ENCODE measurements at regions not wholly inside any gene's neighbourhood (a gene's known extent, or its start where the extent isn't known, plus 50 kb on each side); places are given as distances from the start of the nearest gene placed in this dataset.
A peak's percentile ranks its signal among the peaks of the same experiment; 100 is the strongest.

DNA sequence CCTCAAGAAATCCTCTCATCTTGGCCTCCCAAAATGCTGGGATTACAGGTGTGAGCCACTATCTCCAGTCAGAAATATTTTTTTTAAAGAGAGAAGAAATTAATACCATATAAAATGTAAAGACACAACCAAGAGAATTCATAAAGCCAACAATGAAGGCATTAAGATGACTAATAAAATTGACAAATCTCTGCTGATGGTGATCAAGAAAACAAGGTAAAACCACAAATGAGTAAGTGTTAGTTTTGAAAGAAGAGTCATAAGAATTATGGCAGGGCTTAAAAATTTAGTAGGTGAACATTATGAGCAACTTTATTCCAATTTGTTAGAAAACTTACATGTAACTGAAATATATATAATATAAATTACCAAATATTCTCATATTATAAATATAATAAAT lies 752.8 kb upstream of the CELF4 start:
- no peak for DNase-seq (ENCODE audit: low spot score)

DNA sequence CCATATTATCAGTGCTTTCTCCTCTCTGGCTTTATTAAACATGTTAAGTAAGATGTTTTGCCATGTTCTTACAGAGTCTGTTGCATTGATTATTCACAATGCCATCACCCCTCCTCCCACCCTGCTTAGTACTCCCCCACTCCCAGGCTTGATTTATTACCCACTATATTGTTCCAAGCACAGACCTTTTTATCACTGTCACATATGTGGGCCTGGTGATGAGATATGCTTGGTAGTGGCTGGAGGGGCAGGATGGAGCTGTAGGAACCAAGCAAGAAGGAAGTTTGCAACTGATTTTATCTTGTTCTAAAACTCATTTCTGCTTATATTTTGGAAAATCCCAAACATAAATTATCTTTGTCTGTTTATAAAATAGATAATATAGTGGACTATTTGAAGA lies 748.2 kb upstream of the CELF4 start:
- no peak for DNase-seq (ENCODE audit: low spot score)

DNA sequence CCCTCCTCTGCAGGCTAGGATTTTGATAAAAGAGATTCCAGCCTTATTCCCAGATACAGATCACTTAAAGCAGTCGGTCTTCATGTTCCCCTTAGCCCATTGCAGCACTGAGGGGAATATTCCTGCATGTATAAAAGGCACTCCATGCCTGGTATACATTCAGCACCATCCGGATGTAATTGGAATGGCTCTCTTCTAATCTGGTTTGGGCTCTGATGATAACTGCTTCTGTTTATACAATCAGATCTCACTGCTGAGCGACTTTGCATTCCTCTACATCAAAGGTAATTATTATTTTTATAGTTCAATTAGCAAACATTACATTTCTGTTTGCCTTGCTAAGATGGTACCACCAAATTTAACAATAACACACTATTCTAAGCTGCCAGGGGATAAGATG lies 746.9 kb upstream of the CELF4 start:
- no peak for DNase-seq (ENCODE audit: low spot score)

DNA sequence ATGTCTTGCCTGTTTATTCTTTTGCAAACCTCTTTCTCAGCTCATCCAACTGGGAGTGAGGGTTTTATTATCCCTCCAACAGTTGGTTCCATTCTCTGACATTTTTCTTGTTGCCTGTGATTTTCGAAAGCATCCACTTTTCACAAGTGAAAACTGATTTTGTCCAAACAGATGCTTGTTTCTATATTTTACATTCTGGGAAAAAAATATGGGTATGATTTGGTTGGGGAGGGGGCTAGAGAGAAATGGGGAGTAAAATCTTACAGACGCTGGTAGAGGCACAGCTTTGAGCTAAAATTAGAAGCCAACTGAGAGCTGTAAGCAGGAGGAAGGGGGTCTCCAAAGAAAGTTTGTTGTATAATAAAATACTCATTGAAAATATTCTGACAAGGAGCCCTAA lies 745.3 kb upstream of the CELF4 start:
- DNase-seq (ENCODE audit: low spot score) = no peak

DNA sequence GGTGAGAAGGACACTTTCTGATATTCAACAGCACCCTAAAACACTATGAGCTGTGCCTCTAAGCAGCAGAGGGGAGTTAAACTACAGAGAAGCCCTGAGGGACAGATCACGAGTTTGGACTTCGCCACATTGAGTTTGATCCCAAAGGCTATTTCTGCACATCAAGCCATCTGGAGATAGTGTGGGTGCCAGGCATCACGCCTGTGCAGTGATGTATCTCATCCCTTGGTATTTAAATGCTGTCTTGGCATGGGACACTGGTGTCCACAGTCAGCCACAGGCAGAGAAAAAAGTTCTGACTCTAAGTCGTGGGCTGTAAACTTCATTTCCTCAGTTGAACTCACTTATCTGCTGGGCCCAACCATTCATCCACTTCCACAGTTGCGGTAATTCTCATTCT lies 742.3 kb upstream of the CELF4 start:
- no peak for DNase-seq (ENCODE audit: low spot score)

DNA sequence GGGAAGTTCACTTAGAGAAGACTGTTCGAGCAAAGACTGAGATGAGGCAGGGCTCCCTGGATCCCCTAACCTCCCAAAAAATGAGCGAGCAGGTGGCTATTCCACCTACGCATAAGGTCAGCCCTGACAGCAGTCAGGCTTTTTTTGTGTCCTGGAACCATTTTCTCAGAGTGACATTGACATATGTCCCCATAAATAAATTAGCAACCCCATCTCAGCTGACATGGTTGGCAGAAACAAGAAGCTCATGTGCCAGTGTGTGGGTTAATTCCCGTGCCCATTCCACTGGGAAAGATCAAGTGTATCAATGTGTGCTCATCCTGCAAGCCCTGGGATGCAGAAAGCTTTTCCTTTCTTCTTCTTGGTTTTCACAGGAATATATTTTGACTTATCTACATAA lies 740.4 kb upstream of the CELF4 start:
- DNase-seq (ENCODE audit: low spot score) = no peak

DNA sequence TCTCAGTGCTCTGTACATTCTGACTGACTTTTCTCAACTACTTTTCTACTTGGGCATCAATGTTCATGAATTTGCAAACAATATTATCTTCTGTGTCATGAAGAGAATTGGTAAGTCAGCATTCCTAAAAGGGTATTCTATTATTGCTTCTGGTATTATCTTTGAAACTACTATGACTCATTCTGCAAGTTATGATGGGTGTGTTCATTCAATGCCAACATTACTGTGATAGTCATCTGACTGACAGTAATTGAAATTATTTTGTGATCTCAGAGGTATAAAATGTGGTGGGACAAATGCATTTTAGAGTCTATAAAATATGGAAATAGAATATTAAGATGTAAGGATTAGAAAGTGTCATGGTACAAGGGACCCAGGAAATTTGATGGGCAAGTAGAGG lies 736.0 kb upstream of the CELF4 start:
- DNase-seq (ENCODE audit: low spot score) = no peak

DNA sequence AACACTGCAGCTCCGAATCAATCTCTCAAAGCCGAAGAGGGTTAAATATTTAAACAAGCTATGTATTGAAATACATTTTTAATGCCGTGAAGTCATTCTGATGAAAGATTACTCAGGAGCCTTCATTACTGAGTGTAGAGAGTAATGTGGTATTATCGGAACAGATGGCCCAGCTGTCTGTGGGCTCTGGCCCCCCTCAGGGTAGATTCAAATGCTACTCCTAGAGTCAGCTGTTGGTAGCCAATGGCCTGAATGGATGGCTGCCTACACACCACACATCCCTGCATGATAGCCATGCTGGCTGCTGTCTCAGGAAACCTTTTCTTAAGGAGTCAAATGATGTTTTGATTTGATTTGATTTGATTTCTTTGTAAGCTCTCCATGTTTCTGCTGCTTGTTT lies 732.3 kb upstream of the CELF4 start:
- no peak for DNase-seq (ENCODE audit: low spot score)

DNA sequence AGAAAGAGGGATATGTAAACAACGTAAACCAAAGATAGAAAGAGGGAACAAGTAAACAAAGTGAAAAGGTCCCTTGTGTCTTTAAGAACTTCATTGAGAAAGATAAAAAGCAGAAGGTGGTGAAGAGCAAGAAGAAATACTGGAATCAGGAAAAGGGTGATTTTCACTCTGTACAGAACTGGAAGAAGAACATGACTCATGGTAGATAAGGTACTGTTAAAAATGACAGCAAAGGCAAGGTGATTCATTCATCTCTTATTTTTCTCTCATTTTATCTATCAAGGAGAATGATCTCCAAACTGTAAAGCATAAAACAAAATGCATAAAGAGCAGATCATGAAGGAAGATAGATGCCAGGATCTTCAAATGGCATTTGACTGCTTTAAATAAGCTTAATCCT lies 724.6 kb upstream of the CELF4 start:
- no peak for DNase-seq (ENCODE audit: low spot score)

DNA sequence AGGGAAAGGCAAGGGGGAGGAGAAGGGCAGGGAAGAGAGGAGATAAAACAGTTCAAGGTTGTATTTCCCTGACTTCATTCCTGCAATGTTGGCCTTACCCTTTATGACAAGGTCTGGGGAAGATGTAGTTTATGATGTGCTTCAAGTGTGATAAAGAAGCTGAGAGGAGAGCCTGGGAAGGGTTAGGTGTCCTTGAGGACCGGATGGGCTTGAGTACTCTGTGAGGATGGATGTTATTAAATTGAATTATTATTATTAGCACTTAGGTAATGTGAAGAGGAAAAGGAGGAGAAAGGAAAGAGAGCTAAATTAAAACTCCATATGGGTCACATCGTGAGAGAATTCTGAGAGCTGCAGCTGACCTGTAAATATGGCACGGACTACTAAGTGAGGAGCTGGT lies 719.4 kb upstream of the CELF4 start:
- DNase-seq (ENCODE audit: low spot score) = no peak

DNA sequence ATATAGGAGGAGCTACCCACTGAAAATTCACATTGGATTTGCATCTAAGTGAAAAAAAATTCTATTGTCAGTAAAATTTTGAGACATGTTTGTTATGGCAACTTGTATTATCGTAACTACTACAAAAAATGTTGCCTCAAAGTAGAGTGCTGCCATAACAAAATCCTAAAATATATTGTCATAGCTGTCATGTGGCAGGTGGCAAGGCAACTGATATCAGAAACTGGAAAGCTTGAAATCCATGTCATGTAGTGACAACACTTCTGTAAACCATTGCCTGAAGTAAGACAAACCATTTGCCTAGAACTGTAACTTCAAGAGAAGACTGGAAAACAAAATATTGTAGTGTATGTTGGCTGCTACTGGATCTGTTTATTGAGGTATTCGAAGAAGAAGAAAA lies 697.5 kb upstream of the CELF4 start:
- DNase-seq (ENCODE audit: low spot score) = no peak

DNA sequence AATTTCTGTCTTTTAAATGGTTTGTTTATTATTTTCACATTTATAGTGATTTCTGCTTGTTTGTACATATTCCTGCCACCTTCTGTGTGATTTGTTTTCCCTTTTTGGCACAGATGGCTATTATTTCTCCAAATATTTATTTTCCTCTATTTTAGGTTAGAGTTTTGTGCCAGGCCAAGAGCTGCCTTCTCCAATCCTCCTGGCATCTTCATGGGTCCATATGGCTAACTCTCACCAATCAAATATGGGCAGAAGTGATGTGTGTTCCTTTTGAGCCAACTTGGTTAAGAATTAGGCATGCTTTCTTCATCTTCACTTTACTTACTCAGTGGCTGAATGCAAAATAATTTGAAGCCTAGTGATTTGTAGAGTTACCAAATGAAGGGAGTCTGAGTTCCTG lies 697.1 kb upstream of the CELF4 start:
- DNase-seq (ENCODE audit: low spot score) = no peak

DNA sequence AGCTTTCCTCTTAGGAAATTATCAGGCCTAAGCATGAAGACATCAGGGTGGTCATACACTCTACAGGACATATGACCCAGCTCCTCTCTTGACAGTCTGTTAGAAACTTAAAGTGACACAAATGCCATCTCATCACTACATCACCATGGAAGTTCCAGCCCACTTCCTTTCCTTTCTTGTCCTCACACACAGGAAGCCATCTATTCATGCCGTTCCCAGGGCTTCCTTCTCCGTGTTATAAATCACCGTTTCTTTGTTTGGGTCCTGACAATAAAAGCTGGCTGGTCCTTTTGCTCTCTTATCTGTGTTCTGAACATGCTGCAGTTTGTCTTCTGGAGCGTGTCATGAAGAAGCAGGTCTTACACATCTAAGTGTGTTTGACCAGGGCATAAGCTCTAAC lies 692.1 kb upstream of the CELF4 start:
- no peak for DNase-seq (ENCODE audit: low spot score)

DNA sequence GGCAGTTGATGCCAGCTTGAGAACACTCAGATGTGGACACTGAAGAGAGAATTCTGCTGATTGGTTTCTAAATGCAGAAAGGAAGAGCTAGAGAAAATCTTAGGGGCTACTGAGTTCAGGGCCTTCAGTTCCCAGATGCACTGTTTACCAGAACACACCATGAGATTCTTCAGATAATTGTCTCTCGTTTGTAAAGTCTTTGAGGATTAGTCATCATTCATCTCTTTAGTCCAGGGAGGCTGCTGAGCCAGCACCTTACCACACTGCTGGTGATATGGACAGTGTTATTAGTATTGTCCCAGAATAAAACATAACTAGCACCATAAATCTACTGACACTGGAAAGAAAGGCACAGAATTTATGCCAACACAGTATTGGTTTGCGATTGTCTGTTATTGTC lies 690.8 kb upstream of the CELF4 start:
- no peak for DNase-seq (ENCODE audit: low spot score)

DNA sequence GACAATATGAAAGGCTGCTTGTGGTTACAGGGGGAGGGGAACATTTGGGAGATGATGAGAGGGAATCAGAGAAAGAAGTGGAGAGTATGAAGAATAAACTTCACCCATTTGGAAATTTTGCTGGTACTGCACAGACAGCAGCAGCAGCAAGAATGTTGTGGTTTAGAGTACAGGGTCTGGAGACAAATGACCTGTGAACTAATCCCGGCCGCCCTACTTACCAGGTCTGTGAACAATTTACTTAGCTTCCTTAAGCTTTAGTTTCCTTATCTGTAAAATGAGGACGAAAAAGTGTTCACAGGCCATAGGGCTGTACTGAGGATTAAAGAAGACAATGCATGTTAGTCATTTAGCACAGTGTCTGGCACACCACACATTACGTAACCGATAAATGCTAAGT lies 685.4 kb upstream of the CELF4 start:
- no peak for DNase-seq (ENCODE audit: low spot score)

DNA sequence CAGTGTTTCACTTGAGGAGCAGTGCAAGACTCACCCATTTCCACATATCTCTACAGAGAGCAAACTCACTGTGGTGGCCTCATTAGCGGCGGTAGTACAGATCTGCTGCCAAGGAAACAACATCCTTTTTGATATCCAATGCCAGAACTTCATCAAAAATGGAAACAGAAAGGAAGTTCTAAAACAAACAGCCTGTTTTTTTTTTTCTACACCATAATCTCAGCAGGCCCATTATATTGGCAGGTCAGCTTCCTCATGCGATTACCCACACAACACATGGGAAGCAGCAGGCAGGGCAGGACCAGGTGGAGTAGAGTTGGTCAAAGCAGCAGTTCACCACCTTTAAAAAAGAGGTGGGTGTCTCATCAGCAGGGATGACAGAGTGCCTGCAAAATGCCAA lies 678.9 kb upstream of the CELF4 start:
- no peak for DNase-seq (ENCODE audit: low spot score)

DNA sequence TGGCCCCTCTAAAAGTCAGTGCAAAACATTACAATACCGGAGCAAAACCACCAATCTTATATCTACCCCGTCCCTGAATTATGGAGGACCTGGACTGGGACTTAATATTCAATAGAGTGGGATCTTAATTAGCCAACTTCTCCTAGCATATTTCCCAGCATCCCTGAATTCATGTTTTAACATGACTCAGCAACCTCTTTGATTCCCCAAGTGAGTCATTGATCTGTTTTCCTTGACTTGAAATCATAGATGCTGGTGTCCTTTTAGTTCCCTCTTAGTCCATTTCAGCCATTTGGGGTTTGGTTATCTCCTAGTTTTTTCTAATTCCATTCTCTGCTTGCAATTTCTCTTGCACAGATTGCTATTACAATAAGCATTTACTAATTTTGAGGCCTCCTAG lies 677.7 kb upstream of the CELF4 start:
- DNase-seq (ENCODE audit: low spot score) = no peak

DNA sequence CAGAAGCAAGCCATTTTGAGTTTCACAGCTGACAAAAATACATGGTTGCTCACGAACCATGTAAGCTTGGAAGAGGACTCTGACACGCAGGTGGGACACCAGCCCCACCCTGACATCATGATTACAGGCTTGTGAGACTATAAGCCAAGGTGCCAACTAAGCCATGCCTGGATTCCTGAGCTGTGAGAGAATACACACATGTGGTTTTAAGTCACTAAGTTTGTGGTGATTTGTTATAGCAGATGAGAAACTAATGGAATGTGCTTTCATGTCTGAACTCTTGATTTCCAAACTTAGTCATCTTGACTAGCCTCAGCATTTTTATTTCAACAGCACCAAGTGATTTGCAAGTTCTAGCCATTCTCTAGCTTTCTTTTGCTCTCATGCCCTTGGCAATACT lies 676.1 kb upstream of the CELF4 start:
- DNase-seq (ENCODE audit: low spot score) = peak; percentile 63

DNA sequence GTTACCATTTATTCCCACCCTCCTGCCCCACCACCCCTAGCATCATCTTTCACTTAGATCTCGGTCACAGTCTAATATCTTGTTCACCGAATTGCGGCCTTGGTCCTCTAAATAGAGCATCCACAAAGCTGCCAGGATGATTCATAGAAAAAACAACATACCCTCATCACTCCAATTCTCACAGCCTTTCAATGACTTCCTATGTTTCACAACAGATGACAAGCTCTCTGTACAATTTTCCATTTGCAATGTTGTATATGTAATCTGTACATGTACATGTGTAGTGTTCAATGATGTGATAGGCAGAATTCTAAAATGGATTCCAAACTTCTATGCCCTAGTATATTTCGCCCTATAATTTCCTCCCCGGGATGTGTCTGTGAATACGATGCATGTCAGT lies 675.6 kb upstream of the CELF4 start:
- DNase-seq (ENCODE audit: low spot score) = peak; percentile 31

DNA sequence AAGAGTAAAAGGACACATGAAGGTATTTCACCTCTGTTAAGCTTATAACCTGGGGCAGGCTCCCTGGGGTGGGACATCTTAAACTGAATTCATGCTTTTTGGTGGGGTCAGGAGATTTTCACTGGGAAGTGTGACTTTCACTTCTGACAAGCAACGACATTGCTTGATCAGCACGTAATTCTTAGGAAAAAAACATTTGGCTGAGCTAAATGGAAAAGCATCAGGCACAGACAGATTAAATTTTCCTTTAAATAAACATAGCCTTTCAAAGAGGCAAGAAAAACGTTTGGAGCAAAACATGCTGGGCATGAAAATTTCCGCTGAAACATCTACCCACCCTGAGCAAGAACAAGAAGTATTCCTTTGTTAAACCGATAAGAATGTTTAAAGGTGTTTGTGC lies 674.0 kb upstream of the CELF4 start:
- DNase-seq (ENCODE audit: low spot score) = no peak

DNA sequence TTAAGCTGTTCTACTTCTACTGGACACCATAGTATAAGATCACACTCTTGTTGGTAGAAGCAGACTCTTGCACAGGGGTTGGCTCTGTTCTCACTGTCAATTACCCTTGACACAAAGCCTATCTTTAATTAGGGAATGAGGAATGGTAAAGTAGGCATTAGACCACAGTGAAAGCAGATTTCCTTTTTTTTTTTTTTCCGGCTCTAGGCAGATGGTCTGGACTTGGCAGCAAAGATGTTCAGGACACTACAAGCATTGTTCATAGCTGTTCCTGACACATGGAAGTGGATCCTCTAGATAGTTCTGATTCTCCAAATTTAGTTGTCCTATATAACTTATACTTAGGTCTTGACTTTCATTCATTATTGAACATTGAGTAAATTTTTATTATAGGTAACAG lies 672.2 kb upstream of the CELF4 start:
- DNase-seq (ENCODE audit: low spot score) = no peak

DNA sequence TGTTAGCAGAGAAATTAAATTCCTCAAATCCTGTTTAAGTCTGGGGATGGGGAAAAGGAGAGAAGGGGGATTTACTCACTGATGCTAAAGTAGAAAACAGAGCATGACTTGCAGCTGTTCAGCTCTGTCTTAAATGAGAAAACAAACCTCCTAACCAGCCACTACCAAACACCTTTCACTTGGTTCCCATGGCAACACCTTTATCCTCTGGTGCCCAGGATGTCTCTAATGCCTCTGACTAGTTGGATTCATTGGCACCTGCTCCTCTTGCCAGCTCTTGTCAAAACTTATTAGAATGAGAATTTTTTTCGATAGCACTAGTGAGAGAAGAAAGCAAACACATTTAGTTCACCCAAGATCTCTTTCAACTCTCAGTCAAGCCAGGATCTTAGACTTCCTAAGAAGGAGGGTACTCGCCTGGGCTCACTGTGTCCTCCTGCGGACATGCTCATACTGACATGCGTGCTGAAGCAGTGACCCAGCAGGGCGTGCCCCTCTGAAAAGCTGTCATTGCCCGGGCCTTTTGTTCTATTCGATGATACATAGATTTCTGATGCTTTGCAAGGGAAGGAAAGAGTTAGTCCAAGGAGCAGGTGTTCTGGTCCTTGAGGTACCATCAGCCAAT lies 656.0 kb upstream of the CELF4 start:
- DNase-seq (ENCODE audit: low spot score) = no peak

DNA sequence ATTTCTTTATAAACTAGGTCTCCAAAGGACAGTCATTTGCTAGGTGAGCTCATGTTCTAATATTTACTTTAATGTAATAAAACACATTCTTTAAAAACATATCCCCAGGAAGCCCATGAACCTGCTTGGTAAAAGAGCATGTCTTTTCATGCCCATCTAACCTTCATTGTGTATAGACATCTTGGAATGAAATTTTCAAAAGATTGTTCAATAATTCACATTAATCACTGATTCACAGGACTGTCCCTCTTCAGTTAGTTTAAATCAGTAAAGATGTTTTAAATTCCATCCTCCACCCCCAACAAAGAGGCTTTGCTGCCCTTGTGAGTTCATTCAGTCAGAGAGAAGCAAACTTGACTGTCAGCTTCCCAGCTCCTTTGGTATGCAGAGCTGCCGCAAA lies 633.4 kb upstream of the CELF4 start:
- no peak for DNase-seq (ENCODE audit: low spot score)

DNA sequence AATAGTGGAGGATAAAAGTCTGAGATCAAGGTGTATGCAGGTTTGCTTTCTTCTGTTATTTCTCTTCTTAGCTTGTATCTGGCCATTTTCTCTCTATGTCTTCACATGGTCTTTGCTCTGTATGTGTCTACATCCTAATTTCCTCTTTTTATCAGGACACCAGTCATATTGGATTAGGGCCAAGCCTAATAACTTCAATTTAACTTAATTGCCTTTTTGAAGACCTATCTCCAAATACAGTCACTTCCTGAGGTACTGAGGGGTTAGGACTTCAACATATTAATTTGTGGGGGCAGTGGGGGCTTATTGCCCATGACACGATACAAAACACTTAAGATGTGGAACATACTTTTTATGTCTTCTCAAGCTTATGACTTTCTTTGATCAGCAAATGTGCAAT lies 632.9 kb upstream of the CELF4 start:
- DNase-seq (ENCODE audit: low spot score) = no peak

DNA sequence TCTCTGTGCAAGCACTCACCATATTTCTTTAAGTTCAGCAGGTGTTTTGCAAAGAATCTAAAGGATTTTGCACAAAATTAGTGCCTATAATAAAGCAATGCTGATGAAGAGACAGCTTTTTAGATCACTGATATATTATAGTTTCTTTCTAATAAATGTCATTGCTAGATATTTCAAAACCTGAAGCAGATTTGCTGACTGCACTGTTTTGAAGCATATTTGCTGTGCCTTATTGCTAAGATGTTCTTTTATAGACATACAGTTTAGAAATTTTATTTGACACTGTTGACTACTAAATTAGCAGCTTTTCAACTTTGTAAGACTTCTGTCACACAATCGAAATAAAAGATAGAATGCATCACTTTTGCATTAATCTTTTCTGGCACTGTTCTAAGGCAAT lies 620.9 kb upstream of the CELF4 start:
- no peak for DNase-seq (ENCODE audit: low spot score)

All from H4 (cell line).